ENCODE measurements at regions not wholly inside any gene's neighbourhood (a gene's known extent, or its start where the extent isn't known, plus 50 kb on each side); places are given as distances from the start of the nearest gene placed in this dataset.

GRCh38 chr11:69348414-69349235 lies 54.7 kb downstream of the MYEOV start:
- DNase-seq, result no peak

GRCh38 chr11:69350040-69350439 lies 56.1 kb downstream of the MYEOV start:
- DNase-seq, result no peak

GRCh38 chr11:69350596-69350995 lies 56.6 kb downstream of the MYEOV start:
- no peak for DNase-seq

GRCh38 chr11:69351460-69351859 lies 57.5 kb downstream of the MYEOV start:
- DNase-seq, result no peak

GRCh38 chr11:69352166-69352565 lies 58.2 kb downstream of the MYEOV start:
- DNase-seq, result no peak

- DNase-seq, result no peak
Observed at GRCh38 chr11:69352715-69353319, 58.9 kb downstream of the MYEOV start.

- no peak for DNase-seq
Observed at GRCh38 chr11:69353696-69354544, 60.0 kb downstream of the MYEOV start.

- no peak for DNase-seq
Observed at GRCh38 chr11:69354545-69354897, 60.6 kb downstream of the MYEOV start.

- no peak for DNase-seq
Observed at GRCh38 chr11:69355346-69355940, 61.5 kb downstream of the MYEOV start.

- no peak for DNase-seq
Observed at GRCh38 chr11:69355959-69356702, 62.2 kb downstream of the MYEOV start.

- DNase-seq, result no peak
Observed at GRCh38 chr11:69356703-69357457, 62.9 kb downstream of the MYEOV start.

- no peak for DNase-seq
Observed at GRCh38 chr11:69357458-69358397, 63.8 kb downstream of the MYEOV start.

- DNase-seq, result no peak
Observed at GRCh38 chr11:69358398-69359020, 64.6 kb downstream of the MYEOV start.

GRCh38 chr11:69359735-69360480 lies 66.0 kb downstream of the MYEOV start:
- DNase-seq, result no peak

GRCh38 chr11:69360606-69361005 lies 66.7 kb downstream of the MYEOV start:
- DNase-seq, result no peak

- no peak for DNase-seq
Observed at GRCh38 chr11:69361048-69361447, 67.1 kb downstream of the MYEOV start.

- no peak for DNase-seq
Observed at GRCh38 chr11:69361466-69361865, 67.5 kb downstream of the MYEOV start.

GRCh38 chr11:69362315-69362714 lies 68.4 kb downstream of the MYEOV start:
- no peak for DNase-seq

GRCh38 chr11:69364921-69365320 lies 71.0 kb downstream of the MYEOV start:
- DNase-seq, result no peak

All from NCI-H187 (cell line).